ENCODE measurements at regions not wholly inside any gene's neighbourhood (a gene's known extent, or its start where the extent isn't known, plus 50 kb on each side); places are given as distances from the start of the nearest gene placed in this dataset.

GRCh38 chr15:85276921-85277320, 103.5 kb upstream of the AKAP13 start:
- H3K4me3 ChIP-seq = no peak overlapping the region
- ATAC-seq (no peak), FAIRE-seq (no peak), DNase-seq (ENCODE audit: low read depth in 1 of 2, low spot score in 1 of 2) (no peak)
- TF ChIP-seq SMC3 (IDR thresholded peaks at IDR 0.05) (no peak), NPAS2 (CRISPR knock-in tag; IDR thresholded peaks at IDR 0.05; ENCODE audit: borderline replicate concordance) (no peak), RARB (CRISPR knock-in tag; IDR thresholded peaks at IDR 0.05) (no peak), FOXS1 (CRISPR knock-in tag; IDR thresholded peaks at IDR 0.05) (no peak), ESRRA (IDR thresholded peaks at IDR 0.05; ENCODE audit: borderline replicate concordance, low read length) (no peak), MAFK (IDR thresholded peaks at IDR 0.05; ENCODE audit: partially characterized antibody) (no peak), HOXA7 (CRISPR knock-in tag; IDR thresholded peaks at IDR 0.05) (no peak), ZC3H11A (IDR thresholded peaks at IDR 0.05) (no peak), RAD21 (conservative IDR thresholded peaks at IDR 0.05 in 1 of 2, IDR thresholded peaks at IDR 0.05 in 1 of 2) (no peak), GATA3 (IDR thresholded peaks at IDR 0.05; ENCODE audit: borderline replicate concordance) (no peak), HOXB13 (CRISPR knock-in tag; IDR thresholded peaks at IDR 0.05; ENCODE audit: low read depth) (no peak), RFX5 (IDR thresholded peaks at IDR 0.05) (no peak), ZNF302 (CRISPR knock-in tag; IDR thresholded peaks at IDR 0.05) (no peak), PHF8 (IDR thresholded peaks at IDR 0.05; ENCODE audit: borderline replicate concordance, low read depth) (no peak), CHD4 (IDR thresholded peaks at IDR 0.05; ENCODE audit: borderline replicate concordance) (no peak), CTCF (IDR thresholded peaks at IDR 0.05) (no peak), RCOR1 (IDR thresholded peaks at IDR 0.05; ENCODE audit: low read depth, low read length) (no peak)
- TF ChIP-seq, protein P1, sequence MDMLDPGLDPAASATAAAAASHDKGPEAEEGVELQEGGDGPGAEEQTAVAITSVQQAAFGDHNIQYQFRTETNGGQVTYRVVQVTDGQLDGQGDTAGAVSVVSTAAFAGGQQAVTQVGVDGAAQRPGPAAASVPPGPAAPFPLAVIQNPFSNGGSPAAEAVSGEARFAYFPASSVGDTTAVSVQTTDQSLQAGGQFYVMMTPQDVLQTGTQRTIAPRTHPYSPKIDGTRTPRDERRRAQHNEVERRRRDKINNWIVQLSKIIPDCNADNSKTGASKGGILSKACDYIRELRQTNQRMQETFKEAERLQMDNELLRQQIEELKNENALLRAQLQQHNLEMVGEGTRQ (IDR thresholded peaks at IDR 0.05) = no peak
- no peak overlapping the region for H3K4me2 ChIP-seq
- POLR2A ChIA-PET = no interaction called here
- 75% methylated on average over 8 of the region's 8 CpGs for WGBS (ENCODE audit: missing lambda C conversion rate)
- H3K9me3 ChIP-seq = no peaks in the 10 kb centered on the region
- CTCF ChIA-PET = interaction anchor here (2.9 kb wide), 1 partner anchor 13 kb away, joined by 15 read pairs; no protein-coding TSS in a partner anchor
- H3K4me1 ChIP-seq = no peaks in the 10 kb centered on the region
- no peak overlapping the region for H3K27ac ChIP-seq

DNA sequence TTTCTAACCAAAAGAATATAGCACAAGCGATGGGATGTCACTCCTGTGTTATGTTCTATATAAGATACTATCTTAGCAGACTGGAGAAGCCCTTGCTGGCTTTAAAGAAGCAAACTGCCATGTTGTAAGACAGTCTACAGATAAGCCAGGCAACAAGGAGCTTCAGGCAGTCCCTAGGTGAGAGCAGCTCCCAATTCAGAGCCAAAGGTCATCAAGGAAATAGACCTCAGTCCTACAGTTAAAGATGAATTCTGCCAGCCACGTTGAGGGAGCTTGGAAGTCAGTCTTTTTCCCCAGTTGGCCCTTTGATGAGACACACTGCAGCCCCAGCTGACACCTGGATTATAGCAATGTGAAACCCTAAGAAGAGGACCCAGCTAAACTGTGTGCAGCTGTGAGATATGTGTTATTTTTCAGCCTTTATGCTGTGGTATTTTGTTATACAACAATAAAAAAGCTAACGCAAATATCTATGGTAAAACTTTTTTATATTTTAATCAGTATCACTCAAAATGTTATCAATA, 102.5 kb upstream of the AKAP13 start:
- POLR2A ChIA-PET = no interaction called here
- no peak overlapping the region for H3K4me3 ChIP-seq
- H3K27ac ChIP-seq = no peak overlapping the region
- H3K4me1 ChIP-seq = no peaks in the 10 kb centered on the region
- ATAC-seq (no peak), FAIRE-seq (no peak), DNase-seq (ENCODE audit: low read depth in 1 of 2, low spot score in 1 of 2) (no peak)
- H3K9me3 ChIP-seq = no peaks in the 10 kb centered on the region
- H3K4me2 ChIP-seq = no peak overlapping the region
- 89% methylated on average over 3 of the region's 3 CpGs for WGBS (ENCODE audit: missing lambda C conversion rate)
- CTCF ChIA-PET = interaction anchor here (2.2 to 2.9 kb wide), 2 partner anchors 12 to 39 kb away, joined by 7 to 15 read pairs; no protein-coding TSS in a partner anchor
- TF ChIP-seq PBX3 (IDR thresholded peaks at IDR 0.05) = no peak
- no peak for TF ChIP-seq JUNB (IDR thresholded peaks at IDR 0.05)
- no peak for TF ChIP-seq HMGXB4 (CRISPR knock-in tag; IDR thresholded peaks at IDR 0.05; ENCODE audit: borderline replicate concordance)
- TF ChIP-seq ZC3H11A (IDR thresholded peaks at IDR 0.05) = no peak
- TF ChIP-seq, protein P1 (IDR thresholded peaks at IDR 0.05) = no peak
- TF ChIP-seq KDM1A (IDR thresholded peaks at IDR 0.05; ENCODE audit: low read depth) = no peak
- no peak for TF ChIP-seq ZSCAN20 (CRISPR knock-in tag; IDR thresholded peaks at IDR 0.05)
- TF ChIP-seq SREBF2 (IDR thresholded peaks at IDR 0.05) = no peak
- no peak for TF ChIP-seq CBX2 (IDR thresholded peaks at IDR 0.05; ENCODE audit: borderline replicate concordance, low read depth)
- TF ChIP-seq MAX (IDR thresholded peaks at IDR 0.05) = no peak
- no peak for TF ChIP-seq MAZ (IDR thresholded peaks at IDR 0.05; ENCODE audit: borderline replicate concordance, low read depth, low read length)
- no peak for TF ChIP-seq BHLHE40 (IDR thresholded peaks at IDR 0.05; ENCODE audit: low read depth, low read length)
- no peak for TF ChIP-seq CTCF (IDR thresholded peaks at IDR 0.05)
- no peak for TF ChIP-seq CBX8 (IDR thresholded peaks at IDR 0.05)
- no peak for TF ChIP-seq POLR2AphosphoS2 (conservative IDR thresholded peaks at IDR 0.05; ENCODE audit: low read length)

All from A549 (cell line).